Uterus (tissue), 3 donors: ENCODE measurements at regions not wholly inside any gene's neighbourhood (a gene's known extent, or its start where the extent isn't known, plus 50 kb on each side); places are given as distances from the start of the nearest gene placed in this dataset.

Source experiments
- DNase-seq, 2 donors: peaks; one replicate each; pipeline ENCODE4 v3.0.0-alpha.2; 2019 to 2020
- H3K27ac ChIP-seq, 2 donors: fragments of 200-600 bp; sonication (generic); 1 replicate in 1 of 2; 2 replicates in 1 of 2; pipeline ENCODE4 v1.5.1; 2016 to 2018
- H3K27me3 ChIP-seq, 2 donors: fragments of 200-600 bp; sonication (generic); one replicate each; pipeline ENCODE4 v1.5.1; 2018 to 2019; ENCODE audit warnings: control low read depth in 1 of 2
- H3K36me3 ChIP-seq, 2 donors: fragments of 200-600 bp; sonication (generic); one replicate each; pipeline ENCODE4 v1.5.1; 2019; ENCODE audit warnings: control low read depth in 1 of 2
- H3K4me1 ChIP-seq, 2 donors: fragments of 200-600 bp; sonication (generic); one replicate each; pipeline ENCODE4 v1.5.1; 2018 to 2019; ENCODE audit warnings: control low read depth in 1 of 2
- H3K4me3 ChIP-seq, 2 donors: fragments of 200-600 bp; sonication (generic); 1 replicate in 1 of 2; 2 replicates in 1 of 2; pipeline ENCODE4 v1.5.1; 2018 to 2019; ENCODE audit warnings: mild to moderate bottlenecking in 1 of 2
- H3K9me3 ChIP-seq, 2 donors: fragments of 200-600 bp; sonication (generic); one replicate each; pipeline ENCODE4 v1.5.1; 2019; ENCODE audit warnings: control low read depth in 1 of 2
- CTCF ChIP-seq, 4 experiments: fragments of 200-600 bp in 2 of 4; fragments of 450-650 bp in 2 of 4; sonication (generic) in 2 of 4; IDR thresholded peaks; one replicate each; pipeline ENCODE4 v1.5.1; 2016 to 2019; ENCODE audit warnings: antibody characterized with exemption in 4 of 4, mild to moderate bottlenecking in 2 of 4, moderate library complexity in 1 of 4
- POLR2A ChIP-seq, 2 donors: fragments of 450-650 bp; IDR thresholded peaks; one replicate each; pipeline ENCODE4 v1.6.1; 2016; ENCODE audit warnings: antibody characterized with exemption in 2 of 2, mild to moderate bottlenecking in 1 of 2, moderate library complexity in 1 of 2
- intact Hi-C: fragments of 100-400 bp; cut with DNase I; formaldehyde crosslinking; loops from one replicate; pipeline ENCODE4 v1.15.1; 2023; ENCODE audit warnings: low total_unique reads
- donor health status: DM: yes; HTN: yes; CAD: no.

- Histone ChIP-seq H3K4me3 (no peak overlapping the region), H3K9me3 (no peaks in the 10 kb centered on the region), H3K36me3 (no peaks in the 10 kb centered on the region), H3K27me3 (no peaks in the 10 kb centered on the region), H3K27ac (no peak overlapping the region), H3K4me1 (no peaks in the 10 kb centered on the region)
- no peak for TF ChIP-seq POLR2A (IDR thresholded peaks at IDR 0.05)
- no peak for TF ChIP-seq CTCF (IDR thresholded peaks at IDR 0.05)
- no peak for DNase-seq
- intact Hi-C loops = no loop called here
These were observed 119.0 kb upstream of the SERPINE2 start for GRCh38 chr2:224158061-224158460.

GRCh38 chr2:224157655-224158054 is 118.6 kb upstream of the SERPINE2 start:
- no peak for DNase-seq
- no peaks in the 10 kb centered on the region for H3K36me3 ChIP-seq
- H3K4me1 ChIP-seq = no peaks in the 10 kb centered on the region
- no peak overlapping the region for H3K4me3 ChIP-seq
- H3K27me3 ChIP-seq = no peaks in the 10 kb centered on the region
- no peak overlapping the region for H3K27ac ChIP-seq
- H3K9me3 ChIP-seq = no peaks in the 10 kb centered on the region
- TF ChIP-seq POLR2A (IDR thresholded peaks at IDR 0.05) = no peak
- no peak for TF ChIP-seq CTCF (IDR thresholded peaks at IDR 0.05)
- intact Hi-C loops = no loop called here

- Histone ChIP-seq H3K27me3 (no peaks in the 10 kb centered on the region), H3K4me1 (no peaks in the 10 kb centered on the region), H3K4me3 (no peak overlapping the region), H3K36me3 (no peaks in the 10 kb centered on the region), H3K27ac (no peak overlapping the region), H3K9me3 (no peaks in the 10 kb centered on the region)
- intact Hi-C loops = no loop called here
- TF ChIP-seq POLR2A (IDR thresholded peaks at IDR 0.05) (no peak), CTCF (IDR thresholded peaks at IDR 0.05) (no peak)
- no peak for DNase-seq
These were observed 117.3 kb upstream of the SERPINE2 start for GRCh38 chr2:224156436-224156835.

- Histone ChIP-seq H3K4me1 (no peaks in the 10 kb centered on the region), H3K27ac (no peak overlapping the region), H3K4me3 (no peak overlapping the region), H3K36me3 (no peaks in the 10 kb centered on the region), H3K27me3 (no peaks in the 10 kb centered on the region), H3K9me3 (no peaks in the 10 kb centered on the region)
- TF ChIP-seq CTCF (IDR thresholded peaks at IDR 0.05) (no peak), POLR2A (IDR thresholded peaks at IDR 0.05) (no peak)
- no peak for DNase-seq
- intact Hi-C loops = no loop called here
These were observed 116.8 kb upstream of the SERPINE2 start for GRCh38 chr2:224155896-224156295.

GRCh38 chr2:224155371-224155770 is 116.3 kb upstream of the SERPINE2 start:
- no peak overlapping the region for H3K4me3 ChIP-seq
- H3K9me3 ChIP-seq = no peaks in the 10 kb centered on the region
- no peak for DNase-seq
- no peaks in the 10 kb centered on the region for H3K36me3 ChIP-seq
- H3K4me1 ChIP-seq = no peaks in the 10 kb centered on the region
- TF ChIP-seq CTCF (IDR thresholded peaks at IDR 0.05) = no peak
- no peak for TF ChIP-seq POLR2A (IDR thresholded peaks at IDR 0.05)
- H3K27ac ChIP-seq = no peak overlapping the region
- intact Hi-C loops = no loop called here
- no peaks in the 10 kb centered on the region for H3K27me3 ChIP-seq
